ENCODE measurements at regions not wholly inside any gene's neighbourhood (a gene's known extent, or its start where the extent isn't known, plus 50 kb on each side); places are given as distances from the start of the nearest gene placed in this dataset.

DNA sequence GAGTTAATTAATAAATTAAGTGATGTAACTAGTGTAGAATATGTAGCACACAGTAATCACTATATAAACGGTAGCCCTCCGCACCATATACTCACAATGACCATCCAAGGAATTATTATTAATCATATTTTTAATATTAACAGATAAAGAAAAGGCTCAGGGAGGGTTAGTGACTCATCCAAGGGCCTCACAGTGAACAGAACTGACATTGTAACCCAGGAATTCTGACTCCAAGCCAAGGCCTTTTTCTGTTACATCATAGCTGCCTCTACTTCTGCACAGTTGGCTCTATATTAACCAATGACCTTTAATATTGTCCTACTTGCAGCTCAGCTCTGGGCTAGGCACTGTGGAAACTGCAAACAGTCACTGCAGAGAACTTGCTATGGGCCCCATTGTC is 117.5 kb upstream of the SIRPG start:
- DNase-seq (ENCODE audit: low read depth, low spot score) (no peak), FAIRE-seq (no peak)
- no peaks in the 10 kb centered on the region for H4K20me1 ChIP-seq (replicated peaks; ENCODE audit: control insufficient read depth, extremely low read depth, insufficient read depth, low read length)
- no TSS peak for BruUV-seq (replicated peaks)
- dilution Hi-C loops (cut with MboI; ENCODE audit: extremely low pct_ligation_motif_present, low sequenced_read_pairs): no loop called here
- ChIA-PET CTCF (interaction anchor here (3.2 to 3.3 kb wide), 3 partner anchors 10 to 267 kb away, joined by 47 to 79 read pairs (median 79); no protein-coding TSS in a partner anchor), POLR2A (no interaction called here)
- H3K27ac ChIP-seq (ENCODE audit: insufficient read depth, low read depth, low read length): no peak overlapping the region
- H2AFZ ChIP-seq (ENCODE audit: low read depth, low read length): no peak overlapping the region
- intact Hi-C loops (cut with micrococcal nuclease): loop anchor here (10.0 kb wide), 1 partner anchor 330 kb away; the partner anchor contains the start of gene STK35
- H3K27me3 ChIP-seq (ENCODE audit: control insufficient read depth in 2 of 2, insufficient read depth in 2 of 2, low read length in 2 of 2): no peaks in the 10 kb centered on the region
- H3K9me1 ChIP-seq (replicated peaks; ENCODE audit: control insufficient read depth, extremely low read depth, insufficient read depth, low read length): no peaks in the 10 kb centered on the region
- TF ChIP-seq EZH2 (IDR thresholded peaks at IDR 0.05; ENCODE audit: borderline replicate concordance, low read depth, low read length, severe bottlenecking): no peak
- no peak for TF ChIP-seq MYC (IDR thresholded peaks at IDR 0.05; ENCODE audit: low read depth, low read length)
- TF ChIP-seq, protein P1, sequence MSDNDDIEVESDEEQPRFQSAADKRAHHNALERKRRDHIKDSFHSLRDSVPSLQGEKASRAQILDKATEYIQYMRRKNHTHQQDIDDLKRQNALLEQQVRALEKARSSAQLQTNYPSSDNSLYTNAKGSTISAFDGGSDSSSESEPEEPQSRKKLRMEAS (IDR thresholded peaks at IDR 0.05; ENCODE audit: insufficient read depth, insufficient read length): no peak
- TF ChIP-seq, protein P2, sequence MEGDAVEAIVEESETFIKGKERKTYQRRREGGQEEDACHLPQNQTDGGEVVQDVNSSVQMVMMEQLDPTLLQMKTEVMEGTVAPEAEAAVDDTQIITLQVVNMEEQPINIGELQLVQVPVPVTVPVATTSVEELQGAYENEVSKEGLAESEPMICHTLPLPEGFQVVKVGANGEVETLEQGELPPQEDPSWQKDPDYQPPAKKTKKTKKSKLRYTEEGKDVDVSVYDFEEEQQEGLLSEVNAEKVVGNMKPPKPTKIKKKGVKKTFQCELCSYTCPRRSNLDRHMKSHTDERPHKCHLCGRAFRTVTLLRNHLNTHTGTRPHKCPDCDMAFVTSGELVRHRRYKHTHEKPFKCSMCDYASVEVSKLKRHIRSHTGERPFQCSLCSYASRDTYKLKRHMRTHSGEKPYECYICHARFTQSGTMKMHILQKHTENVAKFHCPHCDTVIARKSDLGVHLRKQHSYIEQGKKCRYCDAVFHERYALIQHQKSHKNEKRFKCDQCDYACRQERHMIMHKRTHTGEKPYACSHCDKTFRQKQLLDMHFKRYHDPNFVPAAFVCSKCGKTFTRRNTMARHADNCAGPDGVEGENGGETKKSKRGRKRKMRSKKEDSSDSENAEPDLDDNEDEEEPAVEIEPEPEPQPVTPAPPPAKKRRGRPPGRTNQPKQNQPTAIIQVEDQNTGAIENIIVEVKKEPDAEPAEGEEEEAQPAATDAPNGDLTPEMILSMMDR (IDR thresholded peaks at IDR 0.05; ENCODE audit: extremely low read depth in 1 of 2, insufficient read depth in 1 of 2, low read depth in 1 of 2, low read length in 2 of 2): no peak
- TF ChIP-seq POLR2A (IDR thresholded peaks at IDR 0.05; ENCODE audit: low read depth, low read length): no peak
- TF ChIP-seq FOS (IDR thresholded peaks at IDR 0.05; ENCODE audit: borderline replicate concordance, insufficient read depth, low read length): no peak
- TF ChIP-seq GATA2 (IDR thresholded peaks at IDR 0.05; ENCODE audit: insufficient read depth, insufficient read length, low read depth, low read length): no peak
- no peak for TF ChIP-seq JUN (IDR thresholded peaks at IDR 0.05; ENCODE audit: borderline replicate concordance, insufficient read depth, insufficient read length, low read depth)
- TF ChIP-seq POLR2AphosphoS5 (IDR thresholded peaks at IDR 0.05; ENCODE audit: insufficient read depth, low read depth, low read length): no peak
- H3K4me1 ChIP-seq (ENCODE audit: control insufficient read depth, extremely low read depth, insufficient read depth, low read length): peaks cover 7% of the 10 kb centered on the region
- no peak overlapping the region for H3K4me2 ChIP-seq (ENCODE audit: insufficient read depth, low read length)
- H3K4me3 ChIP-seq (replicated peaks in 1 of 3; ENCODE audit: insufficient read depth in 1 of 3, low read depth in 1 of 3, low read length in 3 of 3): no peak overlapping the region
- H3K9me3 ChIP-seq (replicated peaks; ENCODE audit: control insufficient read depth, insufficient read depth, low read length): no peaks in the 10 kb centered on the region
- H3K79me2 ChIP-seq (ENCODE audit: control insufficient read depth, insufficient read depth, low read length): no peaks in the 10 kb centered on the region
- no peaks in the 10 kb centered on the region for H3K36me3 ChIP-seq (ENCODE audit: control insufficient read depth in 2 of 2, extremely low read depth in 1 of 2, insufficient read depth in 2 of 2, low read length in 2 of 2)
- H3K9ac ChIP-seq (replicated peaks; ENCODE audit: extremely low read depth, insufficient read depth, low read length): no peak overlapping the region

All from endothelial cell of umbilical vein (primary cell).